Activated CD8-positive, alpha-beta T cell treated with anti-CD3 and anti-CD28 coated beads for 36 hours (primary cell): ENCODE measurements at regions not wholly inside any gene's neighbourhood (a gene's known extent, or its start where the extent isn't known, plus 50 kb on each side); places are given as distances from the start of the nearest gene placed in this dataset.

Source experiments
- ATAC-seq: fragments of 200-7000 bp; cut with Tn5 transposase; one replicate; pipeline ENCODE4 v1.10.0; 2021; ENCODE audit warnings: mild to moderate bottlenecking, moderate library complexity
- CTCF ChIA-PET: fragments of 350-600 bp; sonication (Branson Sonifier 250); formaldehyde crosslinking; loops from one replicate; lab custom pipeline; 2021; ENCODE audit warnings: antibody characterized with exemption; lab: Charles Lee
- POLR2A ChIA-PET: fragments of 350-600 bp; sonication (Branson Sonifier 250); formaldehyde crosslinking; loops from one replicate; lab custom pipeline; 2021; ENCODE audit warnings: antibody characterized with exemption; lab: Charles Lee
- DNase-seq: peaks from one replicate; pipeline ENCODE4 v3.0.0-alpha.2; 2020
- H3K27ac Mint-ChIP-seq: one replicate; pipeline ENCODE4 v1.8.0; 2021; ENCODE audit warnings: mild to moderate bottlenecking, mixed read lengths
- H3K27me3 Mint-ChIP-seq: one replicate; pipeline ENCODE4 v1.8.0; 2021; ENCODE audit warnings: mixed read lengths
- H3K36me3 Mint-ChIP-seq: one replicate; pipeline ENCODE4 v1.8.0; 2021; ENCODE audit warnings: low read depth, mixed read lengths
- H3K4me1 Mint-ChIP-seq: one replicate; pipeline ENCODE4 v1.8.0; 2021; ENCODE audit warnings: low read depth, mixed read lengths
- H3K4me3 Mint-ChIP-seq: one replicate; pipeline ENCODE4 v1.8.0; 2021; ENCODE audit warnings: mild to moderate bottlenecking, moderate library complexity, mixed read lengths
- H3K9me3 Mint-ChIP-seq: one replicate; pipeline ENCODE4 v1.8.0; 2021; ENCODE audit warnings: mixed read lengths
- intact Hi-C: fragments of 100-400 bp; cut with micrococcal nuclease; formaldehyde crosslinking; loops from one replicate; pipeline ENCODE4 v1.10.0; 2022
- TF ChIP-seq, protein P1 (sequence below): fragments of 200-600 bp; IDR thresholded peaks from one replicate; pipeline ENCODE4 v1.8.0; 2022; ENCODE audit warnings: antibody characterized with exemption, mild to moderate bottlenecking

DNA sequence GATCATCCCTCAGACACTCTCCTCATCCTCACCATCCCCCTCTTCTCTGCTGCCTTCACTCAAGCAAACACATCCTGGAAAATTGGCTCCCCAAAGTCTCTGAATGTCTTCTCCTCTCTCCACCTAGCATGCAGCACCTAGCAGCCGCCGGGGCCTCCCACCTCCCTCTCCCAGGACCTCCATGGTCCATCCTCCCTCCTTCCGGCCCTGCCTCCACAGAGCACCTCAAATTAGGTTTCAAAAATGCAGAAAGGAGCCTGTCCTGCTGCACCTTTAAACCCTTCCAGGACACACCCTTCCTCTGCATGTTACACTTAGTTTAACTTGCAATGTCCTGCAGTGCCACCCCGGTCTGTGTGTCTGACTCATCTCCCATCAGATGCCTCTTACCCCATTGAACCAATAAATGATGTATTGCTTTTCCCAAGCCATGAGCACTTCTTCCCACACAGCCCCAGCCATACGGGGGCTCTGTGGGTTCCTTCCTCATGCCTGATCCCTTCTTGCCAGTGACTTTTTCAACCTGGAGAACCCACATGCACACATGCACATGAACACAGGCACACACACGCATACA lies 582.5 kb upstream of the MGMT start:
- Mint-ChIP-seq H3K4me3 (no peak overlapping the region), H3K9me3 (peaks cover 5% of the 10 kb centered on the region), H3K27me3 (no peaks in the 10 kb centered on the region), H3K36me3 (no peaks in the 10 kb centered on the region), H3K4me1 (no peaks in the 10 kb centered on the region), H3K27ac (no peak overlapping the region)
- DNase-seq = no peak
- CTCF ChIA-PET = no interaction called here
- no peak for ATAC-seq
- intact Hi-C loops = no loop called here
- POLR2A ChIA-PET = no interaction called here
- TF ChIP-seq, protein P1, sequence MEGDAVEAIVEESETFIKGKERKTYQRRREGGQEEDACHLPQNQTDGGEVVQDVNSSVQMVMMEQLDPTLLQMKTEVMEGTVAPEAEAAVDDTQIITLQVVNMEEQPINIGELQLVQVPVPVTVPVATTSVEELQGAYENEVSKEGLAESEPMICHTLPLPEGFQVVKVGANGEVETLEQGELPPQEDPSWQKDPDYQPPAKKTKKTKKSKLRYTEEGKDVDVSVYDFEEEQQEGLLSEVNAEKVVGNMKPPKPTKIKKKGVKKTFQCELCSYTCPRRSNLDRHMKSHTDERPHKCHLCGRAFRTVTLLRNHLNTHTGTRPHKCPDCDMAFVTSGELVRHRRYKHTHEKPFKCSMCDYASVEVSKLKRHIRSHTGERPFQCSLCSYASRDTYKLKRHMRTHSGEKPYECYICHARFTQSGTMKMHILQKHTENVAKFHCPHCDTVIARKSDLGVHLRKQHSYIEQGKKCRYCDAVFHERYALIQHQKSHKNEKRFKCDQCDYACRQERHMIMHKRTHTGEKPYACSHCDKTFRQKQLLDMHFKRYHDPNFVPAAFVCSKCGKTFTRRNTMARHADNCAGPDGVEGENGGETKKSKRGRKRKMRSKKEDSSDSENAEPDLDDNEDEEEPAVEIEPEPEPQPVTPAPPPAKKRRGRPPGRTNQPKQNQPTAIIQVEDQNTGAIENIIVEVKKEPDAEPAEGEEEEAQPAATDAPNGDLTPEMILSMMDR = no peak

DNA sequence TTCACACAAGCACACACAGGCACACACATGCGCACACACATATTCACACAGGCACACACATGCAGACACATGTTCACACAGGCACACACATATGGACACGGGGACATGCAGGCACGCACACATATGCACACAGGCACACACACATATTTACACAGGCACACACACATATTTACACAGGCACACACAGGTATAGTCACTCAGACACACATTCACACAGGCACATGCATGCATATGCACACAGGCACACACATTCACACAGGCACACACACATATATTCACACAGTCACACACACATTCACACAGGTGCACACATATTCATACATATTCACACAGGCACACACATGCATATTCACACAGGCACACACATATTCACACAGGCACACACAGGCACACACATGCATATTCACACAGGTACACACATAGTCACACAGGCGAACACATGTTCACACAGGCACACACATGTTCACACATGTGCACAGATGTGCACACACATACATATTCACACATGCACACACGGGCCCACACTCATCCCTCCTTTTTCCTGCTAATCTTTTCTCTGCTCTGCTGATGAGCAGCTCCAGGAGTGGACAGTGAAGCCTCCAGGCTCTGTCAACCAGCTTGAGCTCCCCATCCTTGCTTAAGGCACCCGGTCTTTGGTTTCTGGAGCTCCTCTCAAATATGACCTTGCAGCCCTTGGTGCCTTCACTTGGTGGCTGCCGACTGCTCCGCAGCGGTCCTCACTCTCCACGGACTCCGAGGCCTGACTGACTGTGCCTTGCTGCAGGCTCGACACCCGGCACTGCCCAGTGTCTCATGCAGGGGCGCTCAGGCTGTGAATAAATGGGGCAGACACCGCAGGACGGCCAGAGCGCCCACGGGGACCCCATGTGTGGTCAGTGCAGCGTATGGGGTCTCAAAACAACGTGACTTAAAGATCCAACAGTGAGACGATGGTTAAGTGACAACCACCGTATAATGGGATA lies 581.2 kb upstream of the MGMT start:
- Mint-ChIP-seq H3K4me1 (no peaks in the 10 kb centered on the region), H3K36me3 (no peaks in the 10 kb centered on the region), H3K27ac (no peak overlapping the region), H3K9me3 (peaks cover 5% of the 10 kb centered on the region), H3K4me3 (no peak overlapping the region), H3K27me3 (no peaks in the 10 kb centered on the region)
- ChIA-PET CTCF (no interaction called here), POLR2A (no interaction called here)
- TF ChIP-seq, protein P1 = no peak
- intact Hi-C loops = no loop called here
- DNase-seq (no peak), ATAC-seq (no peak)

DNA sequence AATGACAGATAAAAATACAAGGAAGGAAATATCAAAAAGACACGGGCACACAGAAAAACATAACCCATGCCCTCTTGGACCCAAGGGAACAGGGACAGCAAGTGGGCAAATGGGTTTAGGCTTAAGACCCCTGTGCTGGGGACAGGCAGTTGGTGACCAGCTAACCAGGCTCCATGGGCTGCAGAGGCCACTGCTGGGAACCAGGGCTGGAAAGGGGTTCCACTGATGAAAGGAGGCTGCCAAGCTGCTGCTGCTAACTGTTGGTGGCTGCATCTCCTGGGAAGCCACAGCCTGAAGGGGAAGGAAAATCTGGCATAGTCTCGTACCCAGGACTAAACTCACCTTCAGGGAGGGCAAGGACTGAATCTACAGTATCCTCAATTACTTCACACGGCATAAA lies 579.2 kb upstream of the MGMT start:
- DNase-seq (no peak), ATAC-seq (no peak)
- peaks cover 5% of the 10 kb centered on the region for H3K9me3 Mint-ChIP-seq
- ChIA-PET CTCF (no interaction called here), POLR2A (no interaction called here)
- TF ChIP-seq, protein P1 = no peak
- H3K36me3 Mint-ChIP-seq = no peaks in the 10 kb centered on the region
- H3K27ac Mint-ChIP-seq = no peak overlapping the region
- no peaks in the 10 kb centered on the region for H3K4me1 Mint-ChIP-seq
- intact Hi-C loops = no loop called here
- H3K4me3 Mint-ChIP-seq = no peak overlapping the region
- H3K27me3 Mint-ChIP-seq = no peaks in the 10 kb centered on the region

DNA sequence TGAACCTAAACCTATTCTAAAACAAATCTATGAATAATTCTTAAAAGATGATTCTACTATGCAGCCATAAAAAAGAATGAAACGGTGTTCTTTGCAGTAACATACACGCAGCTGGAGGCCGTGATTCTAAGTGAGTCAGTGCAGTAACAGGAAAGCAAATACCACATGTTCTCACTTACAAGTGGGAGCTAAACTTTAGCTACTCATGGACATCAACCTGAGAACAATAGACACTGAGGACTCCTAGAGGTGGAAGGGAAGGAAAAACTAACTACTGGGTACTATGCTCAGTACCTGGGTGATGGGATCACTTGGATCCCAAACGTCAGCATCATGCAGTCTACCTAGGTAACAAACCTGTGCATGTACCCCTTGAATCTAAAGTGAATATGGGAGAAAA lies 575.0 kb upstream of the MGMT start:
- intact Hi-C loops = no loop called here
- Mint-ChIP-seq H3K27me3 (no peaks in the 10 kb centered on the region), H3K27ac (no peak overlapping the region), H3K36me3 (no peaks in the 10 kb centered on the region), H3K9me3 (peaks cover 5% of the 10 kb centered on the region), H3K4me1 (no peaks in the 10 kb centered on the region), H3K4me3 (no peak overlapping the region)
- TF ChIP-seq, protein P1 = no peak
- DNase-seq (no peak), ATAC-seq (no peak)
- ChIA-PET POLR2A (no interaction called here), CTCF (no interaction called here)

DNA sequence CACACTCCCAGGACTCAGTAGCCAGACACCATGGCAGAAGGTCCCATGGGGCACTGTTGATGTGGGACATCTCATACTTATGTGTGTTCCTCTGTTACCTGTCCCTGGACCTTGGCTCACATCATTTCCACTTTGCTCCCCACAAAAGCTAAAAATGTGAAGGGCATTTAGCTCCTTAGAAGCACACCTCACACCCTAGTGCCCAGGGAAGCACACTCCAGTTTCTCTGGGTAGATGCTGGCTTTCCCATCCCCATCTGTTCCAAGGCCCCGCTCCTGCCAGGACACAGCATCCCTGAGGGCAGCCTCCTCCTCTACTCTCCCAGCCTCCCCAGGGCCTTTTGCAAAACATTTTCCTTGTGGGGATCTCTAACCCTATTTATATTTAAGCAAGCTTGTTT lies 572.4 kb upstream of the MGMT start:
- Mint-ChIP-seq H3K9me3 (no peaks in the 10 kb centered on the region), H3K36me3 (no peaks in the 10 kb centered on the region), H3K4me3 (no peak overlapping the region), H3K27ac (no peak overlapping the region), H3K4me1 (no peaks in the 10 kb centered on the region), H3K27me3 (no peaks in the 10 kb centered on the region)
- ChIA-PET CTCF (no interaction called here), POLR2A (no interaction called here)
- intact Hi-C loops = no loop called here
- ATAC-seq (no peak), DNase-seq (no peak)
- TF ChIP-seq, protein P1 = no peak
